GM19395 (cell line): ENCODE measurements at regions not wholly inside any gene's neighbourhood (a gene's known extent, or its start where the extent isn't known, plus 50 kb on each side); places are given as distances from the start of the nearest gene placed in this dataset.

ENCODE experiments used
- ATAC-seq: cut with Tn5 transposase; IDR thresholded peaks from one replicate; pipeline ENCODE4 v1.9.1; 2021; ENCODE audit warnings: mild to moderate bottlenecking, moderate library complexity; ENCODE audit not compliant: unreplicated experiment

DNA sequence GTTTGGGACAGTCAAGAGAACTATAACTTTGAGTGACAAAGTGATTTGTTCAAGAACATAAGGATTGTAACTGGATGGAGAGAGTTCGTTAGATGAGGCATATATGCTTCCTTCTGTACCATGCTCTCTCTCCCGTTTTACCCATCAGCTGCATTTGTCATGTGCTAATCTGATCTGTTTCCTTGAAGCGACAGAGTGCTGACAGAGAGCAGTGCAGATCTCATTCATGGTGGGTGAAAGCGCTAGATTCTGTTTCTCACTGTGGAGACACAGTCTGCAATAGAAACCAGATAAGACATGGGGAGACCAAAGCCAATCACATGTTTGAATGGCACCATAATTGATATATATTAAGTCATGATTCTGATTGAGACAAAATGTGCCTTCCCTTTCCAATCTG lies 456.6 kb upstream of the CELF4 start:
- no peak for ATAC-seq

DNA sequence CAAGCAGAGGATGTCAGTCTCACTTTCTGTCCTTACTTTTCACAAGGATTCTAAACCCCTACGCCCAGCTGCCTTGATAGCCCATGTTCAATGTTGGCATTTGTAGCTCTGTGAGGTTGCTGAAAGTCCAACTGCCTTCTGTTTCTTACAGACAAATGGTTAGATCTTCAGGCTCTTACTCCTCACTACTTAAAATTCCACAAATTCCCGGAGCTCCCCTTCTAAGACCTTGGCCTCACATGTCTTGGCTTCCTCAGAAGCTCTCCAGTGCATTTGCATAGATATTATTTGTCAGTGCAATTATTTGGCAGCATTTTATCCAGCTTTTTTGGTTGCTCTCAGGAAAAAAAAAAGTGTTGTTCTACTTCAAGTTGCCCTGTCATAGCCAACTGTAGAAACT lies 453.7 kb upstream of the CELF4 start:
- ATAC-seq = no peak

GRCh38 chr18:38010971-38011857 lies 445.6 kb upstream of the CELF4 start:
- no peak for ATAC-seq

- no peak for ATAC-seq
These were observed 444.4 kb upstream of the CELF4 start for GRCh38 chr18:38010037-38010436.

DNA sequence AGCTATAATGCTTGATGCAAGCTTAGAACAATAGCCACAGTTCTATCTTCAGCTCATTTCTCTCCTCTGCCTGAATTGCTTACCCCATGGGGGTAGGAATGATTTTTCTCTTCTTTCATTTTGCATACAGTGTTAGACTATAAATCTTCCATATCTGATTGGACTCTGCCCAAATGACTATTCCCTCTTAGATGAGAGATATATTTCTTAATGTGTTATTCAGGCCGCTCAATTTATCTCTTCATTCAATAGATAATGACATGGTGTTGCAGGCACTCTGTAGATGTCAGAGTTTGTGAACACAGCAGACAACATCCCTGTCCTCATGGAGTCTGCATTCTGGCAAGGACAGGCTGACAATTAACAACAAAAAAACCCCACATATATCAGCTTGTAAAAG lies 443.7 kb upstream of the CELF4 start:
- no peak for ATAC-seq

GRCh38 chr18:38007676-38008330 lies 442.2 kb upstream of the CELF4 start:
- ATAC-seq = no peak

DNA sequence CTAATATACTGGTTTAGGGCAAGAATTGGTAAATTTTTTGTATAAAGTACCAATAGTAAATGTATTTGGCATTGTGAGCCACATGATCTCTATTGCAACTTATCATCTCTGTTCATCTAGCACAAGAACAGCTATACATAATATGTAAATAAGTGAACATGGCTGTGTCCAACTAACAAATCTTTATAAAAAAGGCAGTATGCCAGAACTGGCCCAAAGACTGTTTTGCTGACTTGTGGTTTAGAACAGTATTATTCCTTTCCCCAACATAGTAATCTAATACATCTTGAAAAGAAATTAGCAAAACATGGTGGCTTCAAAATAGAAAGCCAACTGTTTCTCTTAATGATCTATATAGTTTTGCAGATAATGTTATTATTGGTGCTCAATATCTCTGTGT lies 441.4 kb upstream of the CELF4 start:
- ATAC-seq = no peak

DNA sequence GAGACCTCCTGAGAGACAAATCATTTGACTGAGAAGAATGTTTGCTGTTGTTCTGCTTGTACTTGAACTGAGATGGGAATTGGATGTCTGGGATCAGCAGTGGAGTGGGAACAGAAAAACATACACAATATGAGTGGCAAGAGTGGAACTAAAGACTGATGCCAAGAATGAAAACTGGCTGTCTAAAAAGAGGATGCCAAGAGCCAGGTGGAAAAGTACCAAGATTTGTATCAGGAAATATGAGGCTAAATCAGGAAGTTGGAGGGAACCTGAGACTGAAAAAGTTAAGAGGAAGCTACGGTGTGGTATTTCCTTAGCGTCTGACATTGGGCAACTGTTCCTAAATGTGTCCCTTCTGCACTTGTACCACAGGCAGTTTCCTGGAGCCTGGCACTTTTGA lies 440.9 kb upstream of the CELF4 start:
- no peak for ATAC-seq

DNA sequence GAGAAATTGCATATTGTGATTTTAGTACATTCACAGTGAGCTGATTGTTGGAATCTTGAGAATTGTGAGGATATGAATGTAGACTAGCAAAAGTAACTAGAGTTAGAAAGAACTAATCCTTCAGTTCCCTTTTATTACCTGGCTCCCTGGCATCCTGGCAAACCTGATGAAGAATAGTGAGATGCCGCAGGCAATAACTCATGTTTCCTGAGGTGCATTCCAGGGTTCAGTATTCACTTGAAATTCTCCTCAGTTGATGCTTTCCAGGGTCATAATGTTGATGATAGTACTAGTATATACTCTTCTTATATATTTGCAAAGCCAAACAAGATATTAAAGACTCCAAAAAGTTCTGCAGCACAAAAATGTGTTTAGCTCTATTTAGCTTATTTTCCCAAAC lies 432.1 kb upstream of the CELF4 start:
- no peak for ATAC-seq

DNA sequence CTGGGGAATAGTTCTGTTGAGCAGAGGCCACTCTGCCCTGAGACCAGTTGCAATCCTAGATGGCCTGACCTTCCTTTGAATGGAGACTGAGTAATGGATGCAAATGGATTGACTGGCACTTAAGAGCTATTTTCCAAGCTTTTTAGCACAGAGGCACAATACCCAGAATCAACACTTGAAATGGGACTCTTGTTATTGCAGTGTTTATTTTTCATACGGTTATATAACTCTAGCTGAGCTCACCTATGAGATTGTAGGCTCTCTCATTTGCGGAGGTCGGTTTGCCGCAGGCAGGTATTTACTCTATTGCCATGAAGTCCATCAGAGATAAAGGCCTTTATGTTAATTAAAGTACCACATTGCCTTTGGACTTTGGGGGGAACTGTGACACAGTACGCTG lies 422.3 kb upstream of the CELF4 start:
- ATAC-seq = no peak

DNA sequence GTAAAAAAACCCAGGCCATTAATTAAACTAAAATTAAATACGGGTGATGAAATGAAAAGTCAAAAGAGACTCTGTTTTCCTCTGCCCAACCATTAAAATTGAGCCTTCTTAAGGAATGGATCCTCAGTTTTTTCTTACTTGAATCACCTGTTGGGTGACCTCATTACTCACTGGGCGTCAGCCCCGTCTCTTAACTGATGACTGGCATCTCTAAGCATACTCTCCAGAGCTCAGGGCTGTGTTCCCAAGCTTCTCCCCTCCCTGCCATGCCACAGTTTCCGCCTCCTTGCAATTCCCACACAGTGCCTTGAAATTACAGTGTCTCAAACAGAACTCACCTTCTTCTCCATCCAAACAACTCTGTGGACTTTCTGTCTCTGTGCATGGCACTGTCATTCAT lies 421.1 kb upstream of the CELF4 start:
- ATAC-seq = no peak

GRCh38 chr18:37985126-37985525 lies 419.5 kb upstream of the CELF4 start:
- ATAC-seq = no peak

DNA sequence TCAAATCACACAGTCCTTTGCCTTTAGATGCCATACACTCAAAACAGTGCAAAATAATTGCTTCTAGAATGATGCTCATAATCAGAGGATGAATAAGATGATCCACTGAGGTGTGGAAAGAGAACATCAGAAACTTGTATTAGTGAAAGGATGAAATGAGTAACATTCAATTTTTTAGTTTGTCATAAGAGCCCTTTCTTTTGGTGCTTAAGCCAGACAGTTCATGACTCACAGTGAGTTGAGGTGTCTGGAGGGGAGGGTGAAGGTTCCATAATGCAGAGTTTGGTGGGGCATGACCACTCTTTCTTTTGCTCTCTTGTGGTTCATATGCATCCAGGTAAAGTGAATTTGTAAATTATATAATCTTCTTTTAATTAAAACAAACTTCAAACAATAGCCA lies 415.0 kb upstream of the CELF4 start:
- no peak for ATAC-seq

GRCh38 chr18:37975446-37975845 lies 409.8 kb upstream of the CELF4 start:
- no peak for ATAC-seq

DNA sequence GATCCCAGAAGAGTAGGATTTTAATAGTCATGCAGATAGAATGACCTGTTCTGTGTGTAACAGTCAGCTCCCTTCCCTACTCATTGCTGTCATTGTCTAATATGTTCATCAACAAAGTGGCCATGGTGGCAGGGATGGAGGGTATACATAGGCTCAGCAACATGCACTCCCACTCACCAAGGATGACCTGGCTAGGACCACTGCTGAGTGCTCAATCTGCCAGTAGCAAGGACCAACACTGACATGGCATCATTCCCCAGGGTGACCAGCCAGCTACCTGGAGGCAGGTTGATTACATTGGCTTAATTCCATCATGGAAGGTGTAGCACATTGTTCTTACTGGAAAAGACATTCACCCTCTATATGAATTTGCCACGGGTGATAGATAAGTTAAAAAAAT lies 401.7 kb upstream of the CELF4 start:
- no peak for ATAC-seq

GRCh38 chr18:37965572-37965970 lies 400.0 kb upstream of the CELF4 start:
- no peak for ATAC-seq

GRCh38 chr18:37964885-37965571 lies 399.4 kb upstream of the CELF4 start:
- no peak for ATAC-seq

DNA sequence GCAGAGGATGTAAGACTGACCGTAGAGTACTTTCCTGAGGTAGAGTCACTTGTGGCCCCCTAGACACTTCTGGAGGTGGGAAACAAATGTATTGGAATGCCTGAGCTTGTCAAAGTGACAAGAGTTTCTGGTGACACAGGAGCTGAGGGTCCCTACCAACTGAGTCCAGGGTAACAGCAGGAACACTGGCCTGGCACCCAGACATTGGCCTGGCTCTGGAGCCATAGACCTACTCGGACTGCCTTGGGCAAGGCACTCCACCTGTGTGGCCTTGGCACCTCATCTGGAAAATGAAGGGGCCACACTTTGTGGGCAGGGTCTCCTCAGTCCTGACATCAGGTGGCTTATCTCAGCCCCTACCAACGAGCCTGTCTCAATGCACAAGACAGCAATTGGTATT lies 398.2 kb upstream of the CELF4 start:
- no peak for ATAC-seq

GRCh38 chr18:37962316-37962966 lies 396.8 kb upstream of the CELF4 start:
- no peak for ATAC-seq

GRCh38 chr18:37958499-37958898 lies 392.9 kb upstream of the CELF4 start:
- no peak for ATAC-seq

GRCh38 chr18:37956902-37957301 lies 391.3 kb upstream of the CELF4 start:
- ATAC-seq = no peak
